Smooth muscle cell (in vitro differentiated cells): ENCODE measurements at regions not wholly inside any gene's neighbourhood (a gene's known extent, or its start where the extent isn't known, plus 50 kb on each side); places are given as distances from the start of the nearest gene placed in this dataset.

ENCODE experiments used
- DNase-seq: peaks from one replicate; lab custom pipeline; 2025; ENCODE audit not compliant: unreplicated experiment; lab: John Stamatoyannopoulos, UW
- H2AFZ ChIP-seq: fragments of 200-600 bp; sonication (generic); 2 replicates; pipeline ENCODE4 v1.6.0; 2016; ENCODE audit warnings: antibody characterized with exemption, low read depth, mild to moderate bottlenecking
- H3F3A ChIP-seq: fragments of 200-600 bp; sonication (generic); 2 replicates; pipeline ENCODE4 v1.6.0; 2017; ENCODE audit warnings: antibody characterized with exemption, low read depth
- H3K27ac ChIP-seq: fragments of 200-600 bp; sonication (generic); 2 replicates; pipeline ENCODE4 v1.5.1; 2016; ENCODE audit warnings: low read depth, mild to moderate bottlenecking
- H3K27me3 ChIP-seq: fragments of 200-600 bp; sonication (generic); 2 replicates; pipeline ENCODE4 v1.6.1; 2016; ENCODE audit warnings: low read depth, mild to moderate bottlenecking
- H3K36me3 ChIP-seq: fragments of 200-600 bp; sonication (generic); 2 replicates; pipeline ENCODE4 v1.5.1; 2016; ENCODE audit warnings: low read depth
- H3K4me1 ChIP-seq: fragments of 200-600 bp; sonication (generic); 2 replicates; pipeline ENCODE4 v1.5.1; 2016; ENCODE audit warnings: low read depth
- H3K4me2 ChIP-seq: fragments of 200-600 bp; sonication (generic); 2 replicates; pipeline ENCODE4 v1.6.0; 2016; ENCODE audit warnings: mild to moderate bottlenecking
- H3K4me3 ChIP-seq: fragments of 200-600 bp; sonication (generic); 2 replicates; pipeline ENCODE4 v1.5.1; 2016; ENCODE audit warnings: mild to moderate bottlenecking
- H3K79me2 ChIP-seq: fragments of 200-600 bp; sonication (generic); 2 replicates; pipeline ENCODE4 v1.6.0; 2016; ENCODE audit warnings: low read depth, mild to moderate bottlenecking
- H3K9ac ChIP-seq: fragments of 200-600 bp; sonication (generic); 2 replicates; pipeline ENCODE4 v1.6.0; 2016; ENCODE audit warnings: low read depth
- H3K9me3 ChIP-seq: fragments of 200-600 bp; sonication (generic); replicated peaks from 2 replicates; pipeline ENCODE4 v1.5.1; 2016; ENCODE audit warnings: low read depth
- H4K20me1 ChIP-seq: fragments of 200-600 bp; sonication (generic); 2 replicates; pipeline ENCODE4 v1.6.0; 2016; ENCODE audit warnings: low read depth
- CTCF ChIP-seq: fragments of 200-600 bp; sonication (generic); IDR thresholded peaks from 2 replicates; pipeline ENCODE4 v1.5.1; 2017; ENCODE audit warnings: borderline replicate concordance, mild to moderate bottlenecking, antibody characterized with exemption; ENCODE audit not compliant: insufficient read depth, poor library complexity, severe bottlenecking
- WGBS: methylation state at CpG from one replicate; pipeline ENCODE4 v1.1.7; 2016; ENCODE audit warnings: low lambda C conversion rate; 5-methylcytosine and 5-hydroxymethylcytosine counted together

GRCh38 chr6:67736816-67737215 is 898.3 kb upstream of the ADGRB3 start:
- no peak overlapping the region for H3K4me2 ChIP-seq
- no peaks in the 10 kb centered on the region for H3K36me3 ChIP-seq
- H2AFZ ChIP-seq = no peak overlapping the region
- H3K9ac ChIP-seq = no peak overlapping the region
- H3F3A ChIP-seq = no peaks in the 10 kb centered on the region
- H3K27me3 ChIP-seq = no peaks in the 10 kb centered on the region
- H3K4me1 ChIP-seq = no peaks in the 10 kb centered on the region
- DNase-seq = no peak
- no peak for TF ChIP-seq CTCF
- no peaks in the 10 kb centered on the region for H3K79me2 ChIP-seq
- no peaks in the 10 kb centered on the region for H4K20me1 ChIP-seq
- H3K27ac ChIP-seq = no peak overlapping the region
- no peaks in the 10 kb centered on the region for H3K9me3 ChIP-seq
- no peak overlapping the region for H3K4me3 ChIP-seq

GRCh38 chr6:67736161-67736560 is 898.9 kb upstream of the ADGRB3 start:
- no peak overlapping the region for H3K4me2 ChIP-seq
- no peaks in the 10 kb centered on the region for H3K27me3 ChIP-seq
- H3K9ac ChIP-seq = no peak overlapping the region
- no peaks in the 10 kb centered on the region for H4K20me1 ChIP-seq
- no peak overlapping the region for H3K4me3 ChIP-seq
- H3F3A ChIP-seq = no peaks in the 10 kb centered on the region
- H2AFZ ChIP-seq = no peak overlapping the region
- H3K4me1 ChIP-seq = no peaks in the 10 kb centered on the region
- H3K79me2 ChIP-seq = no peaks in the 10 kb centered on the region
- no peak for TF ChIP-seq CTCF
- H3K36me3 ChIP-seq = no peaks in the 10 kb centered on the region
- H3K9me3 ChIP-seq = no peaks in the 10 kb centered on the region
- no peak for DNase-seq
- H3K27ac ChIP-seq = peak overlapping the region; percentile 9

- no peak overlapping the region for H2AFZ ChIP-seq
- no peak overlapping the region for H3K27ac ChIP-seq
- H3K4me1 ChIP-seq = no peaks in the 10 kb centered on the region
- no peak overlapping the region for H3K9ac ChIP-seq
- no peaks in the 10 kb centered on the region for H3F3A ChIP-seq
- 92% methylated on average over 1 of the region's 1 CpG for WGBS
- TF ChIP-seq CTCF = no peak
- no peaks in the 10 kb centered on the region for H3K27me3 ChIP-seq
- no peaks in the 10 kb centered on the region for H3K9me3 ChIP-seq
- no peaks in the 10 kb centered on the region for H3K79me2 ChIP-seq
- no peak overlapping the region for H3K4me3 ChIP-seq
- H4K20me1 ChIP-seq = no peaks in the 10 kb centered on the region
- no peak overlapping the region for H3K4me2 ChIP-seq
- no peaks in the 10 kb centered on the region for H3K36me3 ChIP-seq
- DNase-seq = no peak
Measured at GRCh38 chr6:67735623-67736022, 899.5 kb upstream of the ADGRB3 start.

GRCh38 chr6:67722861-67723261 is 912.2 kb upstream of the ADGRB3 start:
- no peaks in the 10 kb centered on the region for H3K36me3 ChIP-seq
- no peak overlapping the region for H3K27ac ChIP-seq
- WGBS = 86% methylated on average over 14 of the region's 14 CpGs
- H3K27me3 ChIP-seq = no peaks in the 10 kb centered on the region
- H3K79me2 ChIP-seq = no peaks in the 10 kb centered on the region
- TF ChIP-seq CTCF = no peak
- H2AFZ ChIP-seq = no peak overlapping the region
- no peaks in the 10 kb centered on the region for H4K20me1 ChIP-seq
- no peak for DNase-seq
- H3K4me1 ChIP-seq = no peaks in the 10 kb centered on the region
- no peaks in the 10 kb centered on the region for H3F3A ChIP-seq
- H3K4me2 ChIP-seq = no peak overlapping the region
- no peak overlapping the region for H3K4me3 ChIP-seq
- H3K9ac ChIP-seq = no peak overlapping the region
- no peaks in the 10 kb centered on the region for H3K9me3 ChIP-seq
